ENCODE measurements at regions not wholly inside any gene's neighbourhood (a gene's known extent, or its start where the extent isn't known, plus 50 kb on each side); places are given as distances from the start of the nearest gene placed in this dataset.
"Not testable (repeated sequence)": the region's sequence is repeated elsewhere in the genome, so short reads cannot be mapped to it uniquely, and the experiment has no call there.

GRCh38 chr1:87983841-87984240 is 655.2 kb downstream of the LMO4 start:
- H3K36me3 ChIP-seq, result no peaks in the 10 kb centered on the region
- H3K27me3 ChIP-seq, result no peaks in the 10 kb centered on the region
- H3K27ac ChIP-seq, result no peak overlapping the region
- no peak overlapping the region for H3K4me3 ChIP-seq
- WGBS, 2 donors, result 95 to 100% methylated on average over 1 of the region's 1 CpG
- no peaks in the 10 kb centered on the region for H3K9me3 ChIP-seq
- ATAC-seq (ENCODE audit: low FRiP score in 2 of 2) (no peak), DNase-seq (no peak)
- TF ChIP-seq POLR2AphosphoS5 (IDR thresholded peaks at IDR 0.05) (no peak), CTCF (IDR thresholded peaks at IDR 0.05) (no peak), EP300 (IDR thresholded peaks at IDR 0.05) (no peak), POLR2A (IDR thresholded peaks at IDR 0.05) (no peak)
- H3K4me1 ChIP-seq, result no peaks in the 10 kb centered on the region

GRCh38 chr1:87985071-87985470 is 656.4 kb downstream of the LMO4 start:
- no peaks in the 10 kb centered on the region for H3K27me3 ChIP-seq
- H3K27ac ChIP-seq, result no peak overlapping the region
- H3K4me3 ChIP-seq, result no peak overlapping the region
- TF ChIP-seq CTCF (IDR thresholded peaks at IDR 0.05) (no peak), POLR2A (IDR thresholded peaks at IDR 0.05) (no peak), EP300 (IDR thresholded peaks at IDR 0.05) (no peak), POLR2AphosphoS5 (IDR thresholded peaks at IDR 0.05) (no peak)
- ATAC-seq (ENCODE audit: low FRiP score in 2 of 2) (no peak), DNase-seq (no peak)
- H3K4me1 ChIP-seq, result no peaks in the 10 kb centered on the region
- no peaks in the 10 kb centered on the region for H3K9me3 ChIP-seq
- H3K36me3 ChIP-seq, result no peaks in the 10 kb centered on the region
- WGBS, 2 donors, result 73 to 96% methylated on average over 1 of the region's 1 CpG

- ATAC-seq (ENCODE audit: low FRiP score in 2 of 2) (no peak), DNase-seq (no peak)
- 80 to 86% methylated on average over 6 of the region's 6 CpGs for WGBS, 2 donors
- TF ChIP-seq POLR2A (IDR thresholded peaks at IDR 0.05), result no peak
- no peak for TF ChIP-seq EP300 (IDR thresholded peaks at IDR 0.05)
- TF ChIP-seq CTCF (IDR thresholded peaks at IDR 0.05), result no peak
- TF ChIP-seq POLR2AphosphoS5 (IDR thresholded peaks at IDR 0.05), result no peak
- Histone ChIP-seq H3K27me3 (no peaks in the 10 kb centered on the region), H3K9me3 (no peaks in the 10 kb centered on the region), H3K27ac (no peak overlapping the region), H3K4me1 (no peaks in the 10 kb centered on the region), H3K4me3 (no peak overlapping the region), H3K36me3 (no peaks in the 10 kb centered on the region)
Observed at GRCh38 chr1:87986130-87986866, 657.6 kb downstream of the LMO4 start.

GRCh38 chr1:87989346-87989745 is 660.7 kb downstream of the LMO4 start:
- ATAC-seq (ENCODE audit: low FRiP score in 2 of 2) (no peak), DNase-seq (no peak)
- Histone ChIP-seq H3K4me1 (no peaks in the 10 kb centered on the region), H3K9me3 (no peaks in the 10 kb centered on the region), H3K4me3 (no peak overlapping the region), H3K27me3 (no peaks in the 10 kb centered on the region), H3K27ac (no peak overlapping the region), H3K36me3 (no peaks in the 10 kb centered on the region)
- TF ChIP-seq POLR2A (IDR thresholded peaks at IDR 0.05), result no peak
- TF ChIP-seq CTCF (IDR thresholded peaks at IDR 0.05), result no peak
- no peak for TF ChIP-seq POLR2AphosphoS5 (IDR thresholded peaks at IDR 0.05)
- no peak for TF ChIP-seq EP300 (IDR thresholded peaks at IDR 0.05)
- 82 to 84% methylated on average over 2 of the region's 2 CpGs for WGBS, 2 donors

- H3K4me1 ChIP-seq; ATAC-seq (ENCODE audit: low FRiP score in 2 of 2); H3K27me3 ChIP-seq; H3K9me3 ChIP-seq; H3K4me3 ChIP-seq; DNase-seq; H3K27ac ChIP-seq; H3K36me3 ChIP-seq: not testable (repeated sequence)
- 94 to 95% methylated on average over 5 of the region's 5 CpGs for WGBS, 2 donors
Observed at GRCh38 chr1:87992536-87992935, 663.9 kb downstream of the LMO4 start.
